ENCODE measurements at regions not wholly inside any gene's neighbourhood (a gene's known extent, or its start where the extent isn't known, plus 50 kb on each side); places are given as distances from the start of the nearest gene placed in this dataset.
"Not testable (repeated sequence)": the region's sequence is repeated elsewhere in the genome, so short reads cannot be mapped to it uniquely, and the experiment has no call there.

- no peaks in the 10 kb centered on the region for H3K36me3 ChIP-seq (replicated peaks in 1 of 2; ENCODE audit: insufficient read depth in 1 of 2, low read depth in 2 of 2)
- no peaks in the 10 kb centered on the region for H3K9me3 ChIP-seq
- H3K27me3 ChIP-seq, result peaks cover 3 to 11% of the 10 kb centered on the region in 2 donors
- H3K4me1 ChIP-seq, result peaks cover 11% of the 10 kb centered on the region
- no peak for ATAC-seq
- TF ChIP-seq CTCF (IDR thresholded peaks at IDR 0.05) (no peak), POLR2A (IDR thresholded peaks at IDR 0.05) (no peak)
- H3K4me3 ChIP-seq, result no peak overlapping the region
- intact Hi-C loops (cut with DNase I), result loop anchor here (5.0 to 10.0 kb wide), 2 partner anchors 102 to 139 kb away; no protein-coding TSS in a partner anchor
- no peak overlapping the region for H3K27ac ChIP-seq
- 20 to 40% methylated on average over 20 to 36 of the region's 40 CpGs for WGBS, 2 donors
- no peak for DNase-seq
Measured at GRCh38 chr19:29873801-29874575, 62.2 kb downstream of the CCNE1 start.

DNA sequence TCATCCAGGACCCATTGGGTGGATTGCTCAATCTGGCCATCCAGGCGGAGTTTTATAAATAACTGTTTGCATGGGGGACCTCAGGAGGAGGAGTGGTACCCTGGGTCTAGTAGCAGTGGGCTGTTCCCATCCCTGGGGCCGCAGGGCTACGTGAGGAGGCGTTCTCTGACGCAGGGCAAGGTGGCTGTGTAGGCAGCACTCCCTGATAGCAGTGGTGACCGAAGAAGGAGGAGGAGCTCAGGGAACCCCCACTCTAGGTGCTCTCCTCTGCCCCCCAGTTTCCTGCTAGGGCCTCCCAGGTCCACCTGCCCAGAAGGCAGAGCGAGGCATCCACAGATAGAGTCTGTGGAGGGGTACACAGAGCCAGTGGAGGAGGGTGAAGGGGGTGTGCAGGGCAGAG lies 64.1 kb downstream of the CCNE1 start:
- TF ChIP-seq POLR2A (IDR thresholded peaks at IDR 0.05), result no peak
- TF ChIP-seq CTCF (IDR thresholded peaks at IDR 0.05), result no peak
- Histone ChIP-seq H3K9me3 (no peaks in the 10 kb centered on the region), H3K36me3 (replicated peaks in 1 of 2; ENCODE audit: insufficient read depth in 1 of 2, low read depth in 2 of 2) (no peaks in the 10 kb centered on the region), H3K4me1 (peaks cover 11% of the 10 kb centered on the region), H3K4me3 (no peak overlapping the region), H3K27me3 (peaks cover 3 to 16% of the 10 kb centered on the region in 2 donors), H3K27ac (no peak overlapping the region)
- intact Hi-C loops (cut with DNase I), result loop anchor here (10.0 kb wide), 1 partner anchor 141 kb away; no protein-coding TSS in a partner anchor
- no peak for ATAC-seq
- 71 to 83% methylated on average over 7 of the region's 7 CpGs for WGBS, 2 donors
- no peak for DNase-seq

DNA sequence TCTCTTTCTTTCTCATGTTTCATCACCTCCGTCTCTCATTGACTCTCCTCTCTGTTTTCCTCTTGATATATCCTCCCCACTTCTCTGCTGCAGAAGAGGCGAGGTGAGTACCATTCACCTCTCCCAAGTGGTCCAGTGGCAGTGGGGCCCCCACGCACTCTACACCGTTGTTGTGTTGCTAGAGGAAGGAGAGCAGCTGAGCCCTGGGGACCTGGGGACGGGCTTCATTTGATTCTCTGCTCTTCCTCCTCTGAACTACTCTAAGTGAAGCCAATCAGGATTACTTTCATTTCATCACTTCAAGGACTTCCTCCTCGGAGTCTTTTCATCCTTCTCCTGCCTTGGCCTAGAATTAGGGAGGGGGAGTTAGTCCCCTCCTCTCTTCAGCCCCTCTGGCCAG lies 64.6 kb downstream of the CCNE1 start:
- ATAC-seq, result no peak
- peaks cover 11% of the 10 kb centered on the region for H3K4me1 ChIP-seq
- no peak overlapping the region for H3K27ac ChIP-seq
- no peak for DNase-seq
- H3K27me3 ChIP-seq, result peaks cover 3 to 16% of the 10 kb centered on the region in 2 donors
- 34 to 52% methylated on average over 6 of the region's 6 CpGs for WGBS, 2 donors
- no peaks in the 10 kb centered on the region for H3K36me3 ChIP-seq (replicated peaks in 1 of 2; ENCODE audit: insufficient read depth in 1 of 2, low read depth in 2 of 2)
- intact Hi-C loops (cut with DNase I), result loop anchor here (10.0 kb wide), 1 partner anchor 142 kb away; no protein-coding TSS in a partner anchor
- H3K9me3 ChIP-seq, result no peaks in the 10 kb centered on the region
- no peak overlapping the region for H3K4me3 ChIP-seq
- no peak for TF ChIP-seq CTCF (IDR thresholded peaks at IDR 0.05)
- no peak for TF ChIP-seq POLR2A (IDR thresholded peaks at IDR 0.05)

DNA sequence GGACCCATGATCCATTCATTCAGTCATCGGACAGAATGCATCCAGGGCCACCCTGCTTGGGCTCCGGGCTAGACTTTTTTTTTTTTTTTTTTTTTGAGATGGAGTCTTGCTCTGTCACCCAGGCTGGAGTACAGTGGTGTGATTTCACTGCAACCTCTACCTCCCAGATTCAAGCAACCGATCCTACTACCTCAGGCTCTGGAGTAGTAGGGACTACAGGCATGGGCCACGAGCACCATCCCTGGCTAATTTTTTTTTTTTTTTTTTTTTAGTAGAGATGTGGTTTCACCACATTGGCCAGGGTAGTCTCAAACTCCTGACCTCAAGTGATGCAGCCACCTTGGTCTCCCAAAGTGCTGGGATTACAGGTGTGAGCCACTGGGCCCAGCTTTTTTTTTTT lies 65.1 kb downstream of the CCNE1 start:
- not testable (repeated sequence) for H3K36me3 ChIP-seq (replicated peaks in 1 of 2; ENCODE audit: insufficient read depth in 1 of 2, low read depth in 2 of 2); H3K27ac ChIP-seq; ATAC-seq; DNase-seq; H3K9me3 ChIP-seq; H3K4me3 ChIP-seq
- 55 to 68% methylated on average over 4 of the region's 4 CpGs for WGBS, 2 donors
- intact Hi-C loops (cut with DNase I), result loop anchor here (10.0 kb wide), 1 partner anchor 142 kb away; no protein-coding TSS in a partner anchor
- Histone ChIP-seq H3K4me1 (peaks cover 11% of the 10 kb centered on the region), H3K27me3 (peaks cover 3 to 16% of the 10 kb centered on the region in 2 donors)

GRCh38 chr19:29878973-29879654 lies 62.9 kb upstream of the URI1 start:
- Histone ChIP-seq H3K4me1 (no peaks in the 10 kb centered on the region), H3K27ac (no peak overlapping the region), H3K9me3 (no peaks in the 10 kb centered on the region), H3K27me3 (peaks cover 0 to 5% of the 10 kb centered on the region in 2 donors), H3K36me3 (replicated peaks in 1 of 2; ENCODE audit: insufficient read depth in 1 of 2, low read depth in 2 of 2) (no peaks in the 10 kb centered on the region), H3K4me3 (no peak overlapping the region)
- intact Hi-C loops (cut with DNase I), result loop anchor here (10.0 kb wide), 1 partner anchor 144 kb away; no protein-coding TSS in a partner anchor
- 62 to 64% methylated on average over 10 to 17 of the region's 17 CpGs for WGBS, 2 donors
- TF ChIP-seq POLR2A (IDR thresholded peaks at IDR 0.05), result no peak
- TF ChIP-seq CTCF (IDR thresholded peaks at IDR 0.05), result no peak
- DNase-seq, result peak in 1 of 4 donors; percentile 14
- peak; percentile 55 for ATAC-seq

All from body of pancreas (tissue), 4 donors.